CD4-positive, alpha-beta T cell treated with Interleukin-17A for 1 hour (primary cell): ENCODE measurements at regions not wholly inside any gene's neighbourhood (a gene's known extent, or its start where the extent isn't known, plus 50 kb on each side); places are given as distances from the start of the nearest gene placed in this dataset.

Source experiments
- DNase-seq: peaks from one replicate; pipeline ENCODE4 v3.0.0-alpha.2; 2020

- DNase-seq = no peak
Measured at GRCh38 chr2:58914733-58915505, 673.8 kb upstream of the FANCL start.

DNA sequence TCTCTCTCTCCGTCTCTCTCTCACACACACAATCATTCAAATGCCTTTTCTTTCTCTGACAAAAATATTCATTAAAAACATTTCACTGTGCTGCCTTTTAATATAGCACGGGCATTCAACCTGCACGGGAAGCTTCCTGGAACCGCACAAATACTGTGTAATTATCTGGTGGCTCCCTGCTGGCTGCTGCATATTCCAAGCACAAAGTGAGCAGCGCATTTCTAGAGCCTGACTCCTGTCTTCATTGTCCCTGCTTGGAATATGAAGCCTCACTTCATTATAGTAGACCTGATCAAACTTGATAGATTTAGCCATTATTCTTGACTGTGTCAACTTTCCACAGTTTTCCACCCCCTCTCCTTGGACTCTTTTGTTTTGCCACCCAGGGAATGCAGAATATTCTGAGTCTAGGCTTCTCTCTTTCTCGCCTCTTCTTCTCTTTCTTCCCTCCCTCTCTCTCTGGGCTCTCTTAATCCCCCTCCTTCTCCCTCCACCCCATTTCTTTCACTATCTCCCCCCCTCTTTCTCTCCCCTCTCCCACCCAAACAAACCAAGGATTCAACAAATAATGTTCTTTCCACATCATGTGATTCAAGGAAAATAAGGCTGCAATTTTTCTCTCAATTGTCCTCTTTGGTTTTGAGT, 672.1 kb upstream of the FANCL start:
- DNase-seq = no peak

DNA sequence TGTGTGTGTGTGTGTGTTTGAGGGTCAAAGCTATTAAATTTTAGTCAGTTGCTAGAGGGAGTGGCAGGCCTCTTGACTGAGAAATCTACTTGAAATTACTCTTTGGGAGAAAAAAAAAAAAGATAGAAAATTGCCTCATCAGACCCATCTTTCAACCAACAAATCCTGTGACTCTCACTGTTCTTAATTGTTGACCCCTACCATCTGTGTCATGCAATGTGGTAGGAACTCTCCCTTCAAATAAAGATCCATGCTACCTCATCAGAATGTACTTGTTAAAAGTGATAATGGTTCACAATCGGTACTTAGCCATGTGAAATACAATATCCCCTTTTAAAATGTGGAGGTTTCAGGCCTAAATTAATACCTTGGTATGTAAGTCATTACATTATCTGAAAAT, 670.8 kb upstream of the FANCL start:
- DNase-seq = no peak

DNA sequence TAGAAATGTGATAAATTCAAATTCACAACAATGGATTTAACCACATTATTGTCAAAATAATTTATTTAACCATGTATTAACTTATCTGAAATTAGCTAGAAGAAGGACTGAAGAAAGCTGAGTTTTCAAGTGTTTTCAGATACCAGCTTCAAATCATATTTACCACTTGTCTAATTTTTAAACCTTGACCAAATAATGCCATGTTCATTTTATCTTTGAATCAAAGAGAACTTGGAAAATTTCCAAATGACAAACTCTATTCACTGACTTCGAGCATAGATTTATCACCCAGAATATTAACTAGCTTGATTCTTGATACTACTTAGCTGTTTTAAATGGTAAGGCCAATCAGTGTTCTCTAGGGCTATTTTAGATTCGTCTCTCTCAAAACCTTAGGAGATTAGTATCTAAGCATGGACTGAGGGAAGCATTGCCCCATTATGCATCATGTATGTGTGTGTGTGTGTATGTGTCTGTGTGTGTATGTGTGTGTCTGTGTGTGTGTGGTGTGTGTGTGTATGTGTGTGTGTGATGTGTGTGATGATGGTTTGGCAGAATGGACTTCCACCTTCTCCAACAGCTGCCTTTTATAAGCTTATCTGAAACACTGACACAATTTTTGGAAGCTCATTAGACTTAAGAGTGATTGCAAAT, 667.5 kb upstream of the FANCL start:
- no peak for DNase-seq

DNA sequence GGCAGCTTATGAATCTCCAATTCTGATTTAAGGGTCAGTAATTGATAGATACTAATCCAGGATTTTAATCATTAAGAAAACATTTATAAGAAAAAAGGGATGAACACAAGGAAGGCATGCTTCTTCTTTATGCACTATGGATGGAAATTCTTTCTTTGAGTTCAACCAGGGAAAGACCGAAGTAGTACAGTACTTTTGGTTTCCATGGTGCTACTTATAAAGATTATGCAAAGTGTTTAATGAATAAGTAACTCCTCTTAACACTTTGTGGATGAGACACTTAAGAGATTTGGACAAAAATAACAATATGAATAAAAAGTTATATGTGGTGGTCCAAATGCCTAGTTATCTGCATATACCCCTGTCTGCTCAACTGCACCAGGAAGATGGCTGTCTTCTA, 666.5 kb upstream of the FANCL start:
- no peak for DNase-seq

GRCh38 chr2:58906081-58906645, 665.0 kb upstream of the FANCL start:
- DNase-seq = no peak

GRCh38 chr2:58904095-58904494, 663.0 kb upstream of the FANCL start:
- no peak for DNase-seq

- DNase-seq = no peak
Measured at GRCh38 chr2:58903427-58903826, 662.3 kb upstream of the FANCL start.

GRCh38 chr2:58900246-58901027, 659.3 kb upstream of the FANCL start:
- no peak for DNase-seq

DNA sequence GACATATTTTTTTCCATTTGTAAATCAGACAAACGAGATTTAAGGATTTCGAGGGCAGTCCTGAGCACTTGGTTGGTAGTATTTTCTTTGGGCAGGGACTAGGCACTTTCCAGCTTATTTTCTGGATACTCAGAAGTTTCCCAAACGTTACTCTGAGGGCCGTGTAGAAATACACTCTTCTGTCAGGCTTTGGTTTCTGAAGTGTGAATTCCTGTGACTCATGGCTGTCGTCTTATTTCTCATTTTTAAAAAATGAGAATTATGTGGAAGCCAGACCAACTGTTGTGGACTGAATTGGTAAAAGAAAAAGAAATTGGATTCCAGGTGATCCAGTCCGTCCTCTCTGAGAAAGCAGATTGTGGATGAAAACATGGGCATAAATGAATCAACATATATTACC, 658.6 kb upstream of the FANCL start:
- no peak for DNase-seq

GRCh38 chr2:58896638-58897037, 655.5 kb upstream of the FANCL start:
- DNase-seq = no peak

DNA sequence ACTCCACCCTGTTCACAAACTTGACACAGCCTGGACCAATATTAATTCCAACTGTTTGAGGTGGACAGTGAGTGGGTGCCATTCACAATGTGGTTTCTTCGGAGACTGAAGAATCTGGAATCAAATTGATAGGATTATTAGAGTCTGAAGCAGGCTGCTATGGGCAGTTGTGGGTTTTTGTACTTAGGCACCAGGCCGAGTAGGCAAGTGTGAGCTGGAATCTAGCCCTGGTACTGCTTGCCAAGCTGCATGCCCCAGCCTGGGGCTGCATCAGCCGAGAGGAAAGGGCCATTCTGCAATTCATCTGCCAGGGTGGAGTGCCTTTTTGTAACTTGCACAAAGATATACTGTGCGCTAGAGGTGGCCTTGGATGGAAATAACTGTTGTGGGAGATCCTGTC, 654.7 kb upstream of the FANCL start:
- no peak for DNase-seq

DNA sequence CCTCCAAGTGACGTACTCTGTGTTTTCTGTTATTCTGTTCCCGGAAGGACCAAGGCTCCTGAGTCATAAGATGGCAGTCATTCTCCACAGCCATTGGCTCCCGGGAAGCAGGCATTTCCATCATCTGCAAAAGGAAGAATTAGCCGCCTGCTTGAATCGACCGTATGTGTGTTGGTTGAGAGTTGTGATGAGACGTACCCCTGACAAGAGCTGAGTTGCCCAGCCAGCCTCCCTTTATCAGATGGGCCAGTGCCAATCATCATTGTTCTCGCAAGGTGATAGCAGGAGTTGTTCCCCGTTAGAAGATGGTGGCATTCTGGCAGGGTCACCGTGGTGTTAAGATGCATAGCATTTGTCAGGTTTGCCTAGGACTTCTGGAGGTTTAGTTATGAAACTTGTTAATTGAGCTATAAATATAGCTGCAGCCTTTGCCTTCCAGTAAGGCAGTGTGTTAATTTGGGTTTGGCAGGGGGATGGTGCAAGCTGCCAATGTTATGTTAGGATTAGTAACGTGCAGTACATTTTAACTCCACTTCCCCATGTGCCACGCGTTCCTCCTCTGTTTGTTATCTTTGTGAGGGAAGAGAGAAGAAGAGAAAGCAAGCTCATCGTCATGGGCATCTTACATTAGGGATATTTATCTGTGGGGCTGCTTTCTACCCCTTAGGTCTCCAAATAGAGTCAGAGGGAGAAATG, 652.7 kb upstream of the FANCL start:
- DNase-seq = no peak

GRCh38 chr2:58891828-58892377, 650.8 kb upstream of the FANCL start:
- no peak for DNase-seq

DNA sequence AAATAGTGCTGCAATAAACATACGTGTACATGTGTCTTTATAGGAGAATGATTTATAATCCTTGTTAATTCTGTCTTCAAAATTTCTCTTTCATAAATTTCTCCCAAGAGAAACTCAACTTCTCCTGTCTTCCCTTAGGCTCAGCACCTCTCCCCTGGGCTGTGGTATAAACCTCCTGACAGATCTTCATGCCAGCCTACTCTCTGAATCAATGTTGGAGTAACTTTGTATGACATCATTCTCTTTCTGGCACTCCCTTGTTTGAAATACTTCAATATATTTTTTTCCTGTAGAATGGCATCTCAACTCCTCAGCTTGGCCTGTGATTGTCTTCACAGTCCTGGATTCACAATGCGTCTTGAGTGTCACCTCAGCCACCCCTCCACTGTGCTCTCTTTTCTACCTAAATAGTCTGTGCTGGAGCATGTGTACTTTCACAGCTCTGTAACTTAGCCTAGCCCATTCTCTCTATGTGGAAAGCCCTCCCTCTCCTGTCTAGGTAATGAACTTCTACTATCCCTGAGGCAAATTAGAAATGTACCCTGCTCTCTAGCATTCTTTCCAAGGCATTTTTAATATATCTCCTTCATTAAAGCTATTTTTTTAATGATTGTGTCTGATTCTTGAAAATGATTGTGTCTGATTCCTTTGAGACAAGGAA, 649.9 kb upstream of the FANCL start:
- no peak for DNase-seq

DNA sequence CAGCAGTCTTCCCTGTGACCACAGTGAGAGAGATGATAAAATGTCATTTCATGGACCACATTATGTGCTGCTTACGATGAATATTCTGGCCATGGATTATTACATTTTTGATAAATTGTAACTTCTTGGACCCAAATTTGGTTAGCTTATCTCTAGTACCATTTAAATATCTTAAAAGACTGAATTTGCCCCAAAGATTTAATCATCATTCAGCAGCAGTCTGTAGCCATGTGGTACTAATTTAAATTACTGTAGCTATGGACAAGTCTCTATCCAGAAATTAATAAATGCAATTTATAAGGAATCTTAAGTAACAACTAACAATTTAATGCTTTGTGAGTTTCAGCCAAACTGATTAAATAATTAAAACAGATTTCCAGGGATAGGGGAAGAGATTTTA, 644.9 kb upstream of the FANCL start:
- DNase-seq = no peak

- no peak for DNase-seq
Measured at GRCh38 chr2:58879834-58880233, 638.7 kb upstream of the FANCL start.

- DNase-seq = no peak
Measured at GRCh38 chr2:58878778-58879177, 637.7 kb upstream of the FANCL start.

DNA sequence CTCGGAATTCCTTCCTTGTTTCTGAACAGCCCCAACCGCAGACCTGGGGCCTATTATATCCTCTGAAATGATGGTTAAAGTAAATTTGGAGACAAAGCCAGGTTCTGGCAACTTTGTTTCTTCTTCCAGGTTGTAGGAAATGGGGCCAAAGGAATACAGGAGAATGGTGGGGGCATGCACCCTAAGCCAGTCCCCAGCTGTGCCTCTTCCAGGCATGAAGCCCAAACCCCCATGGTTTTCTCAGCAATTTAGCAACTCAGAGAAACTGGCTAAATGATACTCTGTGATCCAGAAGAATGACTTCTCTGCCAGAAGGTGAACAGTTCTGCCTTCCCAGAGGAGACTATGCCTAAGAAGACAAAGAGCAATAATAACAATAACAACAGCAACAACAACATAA, 635.0 kb upstream of the FANCL start:
- DNase-seq = no peak

- DNase-seq = no peak
Measured at GRCh38 chr2:58875436-58875835, 634.3 kb upstream of the FANCL start.

DNA sequence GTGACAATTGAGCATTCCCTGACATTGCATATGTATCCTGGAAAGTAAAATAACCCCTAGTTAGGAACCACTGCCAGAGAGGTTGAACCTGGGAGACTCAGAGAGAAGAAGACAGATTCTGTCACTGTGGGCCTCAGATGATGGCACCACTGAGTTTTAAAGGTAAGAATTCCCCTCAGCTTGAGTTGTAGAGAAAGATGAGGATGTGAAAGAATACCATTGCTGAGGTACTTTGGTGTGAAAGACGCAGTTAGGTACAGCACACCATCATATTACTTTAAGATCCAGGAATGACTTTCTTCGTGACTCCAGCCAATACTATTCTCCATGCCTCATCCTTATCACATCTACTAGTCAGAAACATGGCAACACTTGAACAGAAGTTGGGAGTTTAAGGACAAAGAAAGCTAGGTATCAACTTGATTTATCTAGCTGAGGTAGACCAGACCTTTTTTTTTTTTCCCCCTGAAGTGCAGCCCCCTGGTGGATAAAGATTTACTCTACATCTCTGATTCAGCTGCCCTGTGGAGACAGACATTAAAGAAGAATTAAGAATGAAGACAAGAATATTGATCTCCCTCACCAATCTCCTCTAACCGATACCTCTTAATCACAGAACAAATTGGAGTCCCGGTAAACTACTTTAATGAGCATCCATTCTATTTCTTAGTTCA, 630.5 kb upstream of the FANCL start:
- no peak for DNase-seq
